Loucy (cell line): ENCODE measurements at regions not wholly inside any gene's neighbourhood (a gene's known extent, or its start where the extent isn't known, plus 50 kb on each side); places are given as distances from the start of the nearest gene placed in this dataset.

Experiments used
- H2AFZ ChIP-seq: fragments of 200-600 bp; sonication (generic); 2 replicates; pipeline ENCODE4 v1.6.0; 2016; ENCODE audit warnings: antibody characterized with exemption, mild to moderate bottlenecking, low read length, moderate library complexity
- H3F3A ChIP-seq: fragments of 200-600 bp; 2 replicates; pipeline ENCODE4 v1.6.0; 2016; ENCODE audit warnings: antibody characterized with exemption, low read depth, mild to moderate bottlenecking
- H3K27me3 ChIP-seq: fragments of 200-600 bp; sonication (generic); 2 replicates; pipeline ENCODE4 v1.6.1; 2014; ENCODE audit warnings: low read length, mild to moderate bottlenecking; ENCODE audit not compliant: insufficient read depth, poor library complexity, severe bottlenecking
- H3K36me3 ChIP-seq: fragments of 200-600 bp; sonication (generic); 2 replicates; pipeline ENCODE4 v1.6.1; 2016; ENCODE audit warnings: low read length; ENCODE audit not compliant: insufficient read depth
- H3K4me1 ChIP-seq: fragments of 200-600 bp; sonication (generic); 2 replicates; pipeline ENCODE4 v1.5.1; 2014; ENCODE audit warnings: low read length, mild to moderate bottlenecking; ENCODE audit not compliant: insufficient read depth, poor library complexity, severe bottlenecking
- H3K4me2 ChIP-seq: fragments of 200-600 bp; sonication (generic); 2 replicates; pipeline ENCODE4 v1.6.0; 2014; ENCODE audit warnings: antibody characterized with exemption, low read length, low read depth, mild to moderate bottlenecking; ENCODE audit not compliant: poor library complexity, severe bottlenecking
- H3K4me3 ChIP-seq: fragments of 200-600 bp; sonication (generic); 2 replicates; pipeline ENCODE4 v1.5.1; 2014; ENCODE audit warnings: low read length, mild to moderate bottlenecking, mixed read lengths; ENCODE audit not compliant: poor library complexity, severe bottlenecking
- H3K79me2 ChIP-seq: fragments of 200-600 bp; sonication (generic); 2 replicates; pipeline ENCODE4 v1.6.1; 2014; ENCODE audit warnings: low read length; ENCODE audit not compliant: insufficient read depth
- H3K9ac ChIP-seq: fragments of 200-600 bp; sonication (generic); 2 replicates; pipeline ENCODE4 v1.6.0; 2014; ENCODE audit warnings: mild to moderate bottlenecking, low read depth, low read length, moderate library complexity; ENCODE audit not compliant: poor library complexity, severe bottlenecking
- H3K9me2 ChIP-seq: fragments of 200-600 bp; sonication (generic); replicated peaks from 2 replicates; pipeline ENCODE4 v1.6.1; 2016; ENCODE audit warnings: low read depth, low read length, mixed read lengths
- H3K9me3 ChIP-seq: fragments of 200-600 bp; sonication (generic); 2 replicates; pipeline ENCODE4 v1.6.1; 2014; ENCODE audit warnings: mild to moderate bottlenecking, antibody characterized with exemption, low read length, low read depth; ENCODE audit not compliant: insufficient read depth
- H4K20me1 ChIP-seq: fragments of 200-600 bp; sonication (generic); 2 replicates; pipeline ENCODE4 v1.6.0; 2014; ENCODE audit warnings: antibody characterized with exemption, low read length, mild to moderate bottlenecking; ENCODE audit not compliant: insufficient read depth, poor library complexity, severe bottlenecking
- CTCF ChIP-seq: fragments of 200-600 bp; sonication (generic); conservative IDR thresholded peaks from 2 replicates; pipeline ENCODE4 v1.5.1; 2014; ENCODE audit warnings: mild to moderate bottlenecking, antibody characterized with exemption, low read length
- EZH2phosphoT487 ChIP-seq: fragments of 200-600 bp; IDR thresholded peaks from 2 replicates; pipeline ENCODE4 v1.6.1; 2018; ENCODE audit warnings: antibody characterized with exemption, mild to moderate bottlenecking, moderate library complexity, borderline replicate concordance

GRCh38 chr7:123397746-123398338, 136.6 kb downstream of the IQUB start:
- Histone ChIP-seq H3F3A (no peaks in the 10 kb centered on the region), H3K36me3 (no peaks in the 10 kb centered on the region), H3K9me2 (no peaks in the 10 kb centered on the region), H4K20me1 (no peaks in the 10 kb centered on the region), H3K4me2 (no peak overlapping the region), H3K9me3 (no peaks in the 10 kb centered on the region), H3K4me3 (no peak overlapping the region), H3K9ac (no peak overlapping the region), H3K27me3 (no peaks in the 10 kb centered on the region), H3K79me2 (no peaks in the 10 kb centered on the region), H2AFZ (no peak overlapping the region), H3K4me1 (no peaks in the 10 kb centered on the region)
- TF ChIP-seq CTCF, result no peak
- TF ChIP-seq EZH2phosphoT487, result no peak

GRCh38 chr7:123393623-123394022, 140.8 kb downstream of the IQUB start:
- TF ChIP-seq CTCF, result no peak
- TF ChIP-seq EZH2phosphoT487, result no peak
- H3K27me3 ChIP-seq, result no peaks in the 10 kb centered on the region
- H3F3A ChIP-seq, result no peaks in the 10 kb centered on the region
- no peaks in the 10 kb centered on the region for H3K9me3 ChIP-seq
- H3K36me3 ChIP-seq, result no peaks in the 10 kb centered on the region
- no peak overlapping the region for H3K9ac ChIP-seq
- H3K9me2 ChIP-seq, result no peaks in the 10 kb centered on the region
- no peaks in the 10 kb centered on the region for H3K79me2 ChIP-seq
- no peaks in the 10 kb centered on the region for H3K4me1 ChIP-seq
- H4K20me1 ChIP-seq, result no peaks in the 10 kb centered on the region
- H3K4me3 ChIP-seq, result no peak overlapping the region
- no peak overlapping the region for H2AFZ ChIP-seq
- no peak overlapping the region for H3K4me2 ChIP-seq

GRCh38 chr7:123372368-123372767, 162.0 kb downstream of the IQUB start:
- no peak overlapping the region for H3K9ac ChIP-seq
- no peaks in the 10 kb centered on the region for H3K36me3 ChIP-seq
- H2AFZ ChIP-seq, result no peak overlapping the region
- no peaks in the 10 kb centered on the region for H3K9me2 ChIP-seq
- TF ChIP-seq CTCF, result no peak
- TF ChIP-seq EZH2phosphoT487, result no peak
- no peak overlapping the region for H3K4me2 ChIP-seq
- H3K4me1 ChIP-seq, result no peaks in the 10 kb centered on the region
- H3K4me3 ChIP-seq, result no peak overlapping the region
- no peaks in the 10 kb centered on the region for H3F3A ChIP-seq
- H4K20me1 ChIP-seq, result no peaks in the 10 kb centered on the region
- H3K27me3 ChIP-seq, result no peaks in the 10 kb centered on the region
- no peaks in the 10 kb centered on the region for H3K79me2 ChIP-seq
- H3K9me3 ChIP-seq, result no peaks in the 10 kb centered on the region
